Ecto neural progenitor cell (in vitro differentiated cells): ENCODE measurements at regions not wholly inside any gene's neighbourhood (a gene's known extent, or its start where the extent isn't known, plus 50 kb on each side); places are given as distances from the start of the nearest gene placed in this dataset.
"Not testable (repeated sequence)": the region's sequence is repeated elsewhere in the genome, so short reads cannot be mapped to it uniquely, and the experiment has no call there.

Experiments used
- DNase-seq: peaks from one replicate; pipeline ENCODE4 v3.0.0-alpha.2; 2018; ENCODE audit warnings: low spot score

- no peak for DNase-seq
These were observed 301.8 kb upstream of the MGMT start for GRCh38 chr10:129165076-129165720.

GRCh38 chr10:129165770-129166169 lies 301.3 kb upstream of the MGMT start:
- DNase-seq, result no peak

- DNase-seq, result no peak
These were observed 298.4 kb upstream of the MGMT start for GRCh38 chr10:129168660-129169059.

- no peak for DNase-seq
These were observed 297.9 kb upstream of the MGMT start for GRCh38 chr10:129169115-129169514.

GRCh38 chr10:129170812-129171211 lies 296.2 kb upstream of the MGMT start:
- no peak for DNase-seq

GRCh38 chr10:129171812-129172211 lies 295.2 kb upstream of the MGMT start:
- no peak for DNase-seq

GRCh38 chr10:129174232-129175014 lies 292.6 kb upstream of the MGMT start:
- DNase-seq, result no peak

GRCh38 chr10:129179245-129179971 lies 287.6 kb upstream of the MGMT start:
- DNase-seq, result no peak

GRCh38 chr10:129179972-129180678 lies 286.9 kb upstream of the MGMT start:
- DNase-seq, result no peak

- no peak for DNase-seq
These were observed 282.8 kb upstream of the MGMT start for GRCh38 chr10:129184196-129184595.

GRCh38 chr10:129187331-129187730 lies 279.7 kb upstream of the MGMT start:
- no peak for DNase-seq

- DNase-seq, result no peak
These were observed 275.2 kb upstream of the MGMT start for GRCh38 chr10:129191797-129192196.

GRCh38 chr10:129192344-129193128 lies 274.5 kb upstream of the MGMT start:
- DNase-seq, result no peak

- no peak for DNase-seq
These were observed 273.9 kb upstream of the MGMT start for GRCh38 chr10:129193148-129193547.

- no peak for DNase-seq
These were observed 272.7 kb upstream of the MGMT start for GRCh38 chr10:129194181-129194870.

- no peak for DNase-seq
These were observed 267.2 kb upstream of the MGMT start for GRCh38 chr10:129199826-129200225.

- DNase-seq, result no peak
These were observed 263.2 kb upstream of the MGMT start for GRCh38 chr10:129203819-129204218.

GRCh38 chr10:129207297-129207696 lies 259.7 kb upstream of the MGMT start:
- DNase-seq, result no peak

- DNase-seq, result no peak
These were observed 256.2 kb upstream of the MGMT start for GRCh38 chr10:129210876-129211275.

GRCh38 chr10:129213256-129213655 lies 253.8 kb upstream of the MGMT start:
- no peak for DNase-seq

- DNase-seq, result not testable (repeated sequence)
These were observed 253.0 kb upstream of the MGMT start for GRCh38 chr10:129213996-129214395.
